ENCODE measurements at regions not wholly inside any gene's neighbourhood (a gene's known extent, or its start where the extent isn't known, plus 50 kb on each side); places are given as distances from the start of the nearest gene placed in this dataset.

DNA sequence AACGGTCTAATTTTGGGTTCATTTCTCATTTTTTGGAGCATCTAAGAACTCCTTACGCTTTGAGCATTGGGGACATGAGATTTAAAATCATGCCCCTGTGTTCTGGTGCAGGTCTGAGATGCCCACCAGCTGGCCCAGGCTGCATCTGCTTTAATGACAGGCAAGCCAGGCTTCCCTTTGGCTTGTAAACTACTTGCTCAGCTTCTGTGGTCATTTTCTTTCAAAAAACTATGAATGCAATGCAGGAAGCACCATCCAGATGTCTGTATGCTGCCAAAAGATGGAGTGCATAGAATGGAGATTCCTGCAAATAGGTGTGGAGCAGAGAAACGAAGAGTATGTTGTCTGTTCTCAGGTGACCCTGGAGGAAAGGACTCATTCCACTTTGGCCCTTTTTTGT, 399.9 kb upstream of the ADAMTSL1 start:
- Histone ChIP-seq H3K4me3 (replicated peaks in 1 of 3; ENCODE audit: insufficient read depth in 1 of 3, low read depth in 1 of 3, low read length in 3 of 3) (no peak overlapping the region), H3K36me3 (ENCODE audit: control insufficient read depth in 2 of 2, extremely low read depth in 1 of 2, insufficient read depth in 2 of 2, low read length in 2 of 2) (no peaks in the 10 kb centered on the region), H3K9me3 (replicated peaks; ENCODE audit: control insufficient read depth, insufficient read depth, low read length) (no peaks in the 10 kb centered on the region), H2AFZ (ENCODE audit: low read depth, low read length) (no peak overlapping the region), H3K79me2 (ENCODE audit: control insufficient read depth, insufficient read depth, low read length) (no peaks in the 10 kb centered on the region), H3K27ac (ENCODE audit: insufficient read depth, low read depth, low read length) (no peak overlapping the region), H3K9me1 (replicated peaks; ENCODE audit: control insufficient read depth, extremely low read depth, insufficient read depth, low read length) (no peaks in the 10 kb centered on the region), H3K9ac (replicated peaks; ENCODE audit: extremely low read depth, insufficient read depth, low read length) (no peak overlapping the region), H4K20me1 (replicated peaks; ENCODE audit: control insufficient read depth, extremely low read depth, insufficient read depth, low read length) (no peaks in the 10 kb centered on the region), H3K4me2 (ENCODE audit: insufficient read depth, low read length) (no peak overlapping the region), H3K27me3 (ENCODE audit: control insufficient read depth in 2 of 2, insufficient read depth in 2 of 2, low read length in 2 of 2) (peaks cover 0 to 3% of the 10 kb centered on the region in 2 experiments), H3K4me1 (ENCODE audit: control insufficient read depth, extremely low read depth, insufficient read depth, low read length) (no peaks in the 10 kb centered on the region)
- ChIA-PET POLR2A (no interaction called here), CTCF (no interaction called here)
- no TSS peak for BruUV-seq (replicated peaks)
- TF ChIP-seq EZH2 (IDR thresholded peaks at IDR 0.05; ENCODE audit: borderline replicate concordance, low read depth, low read length, severe bottlenecking) (no peak), MYC (IDR thresholded peaks at IDR 0.05; ENCODE audit: low read depth, low read length) (no peak), POLR2AphosphoS5 (IDR thresholded peaks at IDR 0.05; ENCODE audit: insufficient read depth, low read depth, low read length) (no peak), GATA2 (IDR thresholded peaks at IDR 0.05; ENCODE audit: insufficient read depth, insufficient read length, low read depth, low read length) (no peak), FOS (IDR thresholded peaks at IDR 0.05; ENCODE audit: borderline replicate concordance, insufficient read depth, low read length) (no peak), POLR2A (IDR thresholded peaks at IDR 0.05; ENCODE audit: low read depth, low read length) (no peak), JUN (IDR thresholded peaks at IDR 0.05; ENCODE audit: borderline replicate concordance, insufficient read depth, insufficient read length, low read depth) (no peak)
- TF ChIP-seq, protein P1, sequence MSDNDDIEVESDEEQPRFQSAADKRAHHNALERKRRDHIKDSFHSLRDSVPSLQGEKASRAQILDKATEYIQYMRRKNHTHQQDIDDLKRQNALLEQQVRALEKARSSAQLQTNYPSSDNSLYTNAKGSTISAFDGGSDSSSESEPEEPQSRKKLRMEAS (IDR thresholded peaks at IDR 0.05; ENCODE audit: insufficient read depth, insufficient read length) = no peak
- TF ChIP-seq, protein P2, sequence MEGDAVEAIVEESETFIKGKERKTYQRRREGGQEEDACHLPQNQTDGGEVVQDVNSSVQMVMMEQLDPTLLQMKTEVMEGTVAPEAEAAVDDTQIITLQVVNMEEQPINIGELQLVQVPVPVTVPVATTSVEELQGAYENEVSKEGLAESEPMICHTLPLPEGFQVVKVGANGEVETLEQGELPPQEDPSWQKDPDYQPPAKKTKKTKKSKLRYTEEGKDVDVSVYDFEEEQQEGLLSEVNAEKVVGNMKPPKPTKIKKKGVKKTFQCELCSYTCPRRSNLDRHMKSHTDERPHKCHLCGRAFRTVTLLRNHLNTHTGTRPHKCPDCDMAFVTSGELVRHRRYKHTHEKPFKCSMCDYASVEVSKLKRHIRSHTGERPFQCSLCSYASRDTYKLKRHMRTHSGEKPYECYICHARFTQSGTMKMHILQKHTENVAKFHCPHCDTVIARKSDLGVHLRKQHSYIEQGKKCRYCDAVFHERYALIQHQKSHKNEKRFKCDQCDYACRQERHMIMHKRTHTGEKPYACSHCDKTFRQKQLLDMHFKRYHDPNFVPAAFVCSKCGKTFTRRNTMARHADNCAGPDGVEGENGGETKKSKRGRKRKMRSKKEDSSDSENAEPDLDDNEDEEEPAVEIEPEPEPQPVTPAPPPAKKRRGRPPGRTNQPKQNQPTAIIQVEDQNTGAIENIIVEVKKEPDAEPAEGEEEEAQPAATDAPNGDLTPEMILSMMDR (IDR thresholded peaks at IDR 0.05; ENCODE audit: extremely low read depth in 1 of 2, insufficient read depth in 1 of 2, low read depth in 1 of 2, low read length in 2 of 2) = no peak
- FAIRE-seq (no peak), DNase-seq (ENCODE audit: low read depth, low spot score) (no peak)
- intact Hi-C loops (cut with micrococcal nuclease) = no loop called here
- dilution Hi-C loops (cut with MboI; ENCODE audit: extremely low pct_ligation_motif_present, low sequenced_read_pairs) = no loop called here
